Stimulated activated CD4-positive, alpha-beta T cell treated with anti-CD3 and anti-CD28 coated beads, Interleukin-2, amount 100 ng/mL, for 48 hours (primary cell): ENCODE measurements at regions not wholly inside any gene's neighbourhood (a gene's known extent, or its start where the extent isn't known, plus 50 kb on each side); places are given as distances from the start of the nearest gene placed in this dataset.

Experiments used
- DNase-seq, 2 donors: peaks; one replicate each; pipeline ENCODE4 v3.0.0-alpha.2; 2020

- DNase-seq, result no peak
Observed at GRCh38 chr11:91800208-91800914, 424.3 kb upstream of the FAT3 start.

DNA sequence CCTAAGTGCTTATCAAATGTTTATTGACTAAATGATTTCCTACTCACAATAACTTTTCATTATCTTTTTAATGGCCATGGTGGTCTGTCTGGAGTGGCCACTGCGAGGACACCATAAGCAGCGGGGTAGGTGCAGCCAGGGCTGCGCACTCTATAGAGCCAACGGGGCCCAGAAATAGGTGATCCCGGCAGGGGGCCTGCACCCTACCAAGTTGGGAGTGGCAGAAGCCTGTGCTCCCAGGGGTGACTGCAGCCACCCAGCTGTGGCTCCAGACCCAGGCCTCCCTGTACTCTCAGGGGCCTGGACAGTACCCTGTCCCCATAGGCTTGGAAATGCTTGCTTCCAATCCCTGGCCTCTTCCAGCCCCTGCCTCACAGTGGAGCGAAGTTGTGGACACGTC lies 426.4 kb upstream of the FAT3 start:
- no peak for DNase-seq

GRCh38 chr11:91796999-91797398 lies 427.6 kb upstream of the FAT3 start:
- no peak for DNase-seq

DNA sequence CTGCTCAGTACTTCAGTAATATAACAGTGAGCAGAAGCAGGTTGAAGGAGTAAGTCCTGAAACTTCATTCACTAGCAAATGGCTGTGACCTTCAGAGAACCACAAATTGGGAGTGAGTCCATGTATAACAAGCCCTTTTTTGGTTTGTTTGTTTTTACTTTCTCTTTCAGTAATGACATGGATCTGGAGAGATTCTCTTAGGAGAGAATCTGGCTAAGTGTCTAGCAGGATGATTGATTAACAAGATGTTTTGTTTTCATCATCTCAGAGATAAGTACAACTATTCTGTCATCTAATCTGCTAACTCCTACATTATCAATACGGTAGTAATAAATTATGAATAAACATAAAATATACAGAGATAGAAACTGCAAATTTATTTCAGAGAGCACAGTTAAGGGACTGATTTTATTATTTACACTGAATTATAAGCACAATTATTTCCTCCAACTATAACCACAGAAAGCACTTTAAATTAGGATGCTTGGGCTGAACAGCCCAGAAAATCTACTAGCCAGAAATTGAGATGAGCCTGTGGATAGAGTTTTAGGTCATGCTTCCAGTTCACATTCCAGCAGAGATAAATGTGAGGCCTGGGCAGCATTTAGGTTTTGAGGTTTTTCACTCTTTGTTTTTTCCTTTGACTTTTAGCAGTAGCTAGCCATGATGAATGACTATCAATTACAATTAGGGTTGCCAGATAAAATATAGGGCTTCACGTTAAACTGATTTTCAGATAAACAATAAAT lies 429.3 kb upstream of the FAT3 start:
- DNase-seq, result no peak

GRCh38 chr11:91794146-91794545 lies 430.5 kb upstream of the FAT3 start:
- no peak for DNase-seq

DNA sequence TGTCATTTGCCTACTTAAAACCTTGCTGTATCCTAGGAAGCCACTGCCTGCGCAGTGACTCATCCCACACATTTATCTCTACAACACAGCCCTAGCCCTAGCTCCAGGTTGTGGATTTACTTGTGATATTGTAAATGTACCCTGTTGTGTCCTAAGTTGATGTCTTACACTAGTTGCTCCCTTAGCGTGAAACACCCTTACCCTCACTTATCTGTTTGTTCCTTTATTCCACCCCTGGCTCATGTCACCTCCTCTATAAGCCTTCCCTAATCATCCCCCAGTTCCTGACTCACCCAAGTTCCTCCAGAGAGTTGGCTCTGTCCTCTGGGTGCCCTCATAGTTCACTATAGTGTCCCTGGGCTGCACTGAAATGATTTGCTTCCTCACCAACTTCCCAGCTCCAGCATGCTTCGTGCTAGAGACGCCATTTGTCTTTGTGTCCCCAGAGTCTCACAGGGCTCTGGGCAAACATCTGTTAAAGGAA lies 431.8 kb upstream of the FAT3 start:
- no peak for DNase-seq

GRCh38 chr11:91791171-91791468 lies 433.5 kb upstream of the FAT3 start:
- DNase-seq, result no peak

- no peak for DNase-seq
Observed at GRCh38 chr11:91790346-91791170, 434.1 kb upstream of the FAT3 start.

- DNase-seq, result no peak
Observed at GRCh38 chr11:91788764-91789163, 435.9 kb upstream of the FAT3 start.

- no peak for DNase-seq
Observed at GRCh38 chr11:91786097-91786496, 438.5 kb upstream of the FAT3 start.

GRCh38 chr11:91783173-91783572 lies 441.4 kb upstream of the FAT3 start:
- no peak for DNase-seq

GRCh38 chr11:91778758-91779157 lies 445.9 kb upstream of the FAT3 start:
- DNase-seq, result no peak

DNA sequence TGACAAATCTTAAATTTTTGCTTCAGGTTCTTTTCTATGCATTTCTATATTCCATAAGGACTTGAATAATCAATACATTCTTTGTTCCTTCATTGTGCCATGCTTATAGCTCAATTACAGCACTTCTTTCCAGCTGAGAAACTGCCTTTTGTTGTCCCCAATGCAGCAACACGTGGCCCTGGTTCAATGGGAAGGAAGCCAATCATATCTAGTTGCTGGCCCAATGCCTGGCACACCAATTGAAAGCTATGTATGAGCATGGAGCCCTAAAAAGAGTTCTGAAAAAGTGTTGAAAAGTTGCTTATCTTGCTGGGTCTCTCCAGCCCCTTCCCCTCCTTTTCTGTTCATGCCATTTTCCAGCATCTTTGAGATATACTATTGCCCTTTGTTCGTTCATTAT lies 448.0 kb upstream of the FAT3 start:
- DNase-seq, result no peak

- no peak for DNase-seq
Observed at GRCh38 chr11:91773090-91773489, 451.5 kb upstream of the FAT3 start.

DNA sequence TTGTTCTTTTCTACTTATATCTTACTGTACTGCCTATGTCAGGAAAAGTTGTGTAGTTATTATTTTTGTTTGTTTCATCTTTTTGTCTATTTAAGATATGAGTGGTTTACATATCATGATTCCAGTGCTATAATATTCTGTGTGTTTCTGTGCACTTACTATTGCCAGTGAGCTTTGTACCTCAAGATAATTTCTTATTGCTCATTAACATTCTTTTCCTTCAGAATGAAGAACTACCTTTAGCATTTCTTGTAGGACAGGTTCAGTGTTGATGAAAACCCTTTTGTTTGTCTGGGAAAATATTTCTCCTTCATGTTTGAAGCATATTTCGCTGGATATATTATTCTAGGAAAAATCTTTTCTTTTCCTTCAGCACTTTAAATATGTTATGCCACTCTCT lies 452.7 kb upstream of the FAT3 start:
- DNase-seq, result no peak

DNA sequence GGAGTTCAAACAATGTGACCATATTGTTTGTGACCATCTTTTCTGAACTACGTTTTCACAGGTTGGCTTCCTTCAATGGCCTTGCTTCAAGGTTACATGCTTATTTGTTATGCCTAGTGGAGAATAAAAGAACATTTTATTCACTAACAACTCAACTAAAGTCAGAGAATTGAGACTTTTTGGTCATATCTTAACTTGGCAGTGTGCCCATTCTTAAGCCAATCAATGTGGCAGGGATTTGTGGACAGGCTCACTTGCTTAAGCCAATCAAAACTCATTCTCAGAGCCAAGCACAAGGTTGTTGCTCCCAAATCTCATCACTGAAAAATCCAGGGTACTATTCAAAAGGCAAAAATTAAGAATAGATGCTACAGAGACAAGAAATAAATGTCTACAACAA lies 455.8 kb upstream of the FAT3 start:
- no peak for DNase-seq

- no peak for DNase-seq
Observed at GRCh38 chr11:91763331-91763730, 461.3 kb upstream of the FAT3 start.

DNA sequence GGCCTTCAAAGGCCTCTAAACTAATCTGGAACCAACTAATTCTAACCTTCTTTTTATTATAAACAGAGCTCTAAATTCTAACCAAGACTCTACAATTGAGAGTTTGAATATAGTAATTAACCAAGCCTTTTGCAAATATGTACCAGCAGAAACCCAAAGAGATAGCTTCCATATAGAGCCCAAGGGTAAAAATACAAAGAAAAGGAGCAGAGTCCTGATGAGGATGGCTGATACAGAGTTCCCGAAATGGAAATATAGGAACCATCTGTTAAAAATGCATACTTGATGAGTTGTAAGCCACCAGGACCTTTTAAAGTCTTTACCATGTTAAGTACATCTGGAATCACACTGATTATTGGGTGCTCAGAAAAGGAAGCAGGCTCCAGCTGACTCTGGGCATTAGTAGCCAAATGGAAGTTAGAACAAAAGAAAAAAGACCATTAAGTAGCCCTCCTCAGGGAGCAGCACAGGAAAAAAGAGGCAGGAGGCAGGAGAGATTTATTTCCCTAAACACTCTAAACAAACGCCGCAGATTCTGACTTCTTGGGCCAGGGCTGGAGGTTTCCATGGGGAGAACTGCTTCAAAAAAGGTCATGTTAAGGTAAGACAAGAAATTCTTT lies 463.1 kb upstream of the FAT3 start:
- no peak for DNase-seq

- no peak for DNase-seq
Observed at GRCh38 chr11:91756829-91757480, 467.7 kb upstream of the FAT3 start.

DNA sequence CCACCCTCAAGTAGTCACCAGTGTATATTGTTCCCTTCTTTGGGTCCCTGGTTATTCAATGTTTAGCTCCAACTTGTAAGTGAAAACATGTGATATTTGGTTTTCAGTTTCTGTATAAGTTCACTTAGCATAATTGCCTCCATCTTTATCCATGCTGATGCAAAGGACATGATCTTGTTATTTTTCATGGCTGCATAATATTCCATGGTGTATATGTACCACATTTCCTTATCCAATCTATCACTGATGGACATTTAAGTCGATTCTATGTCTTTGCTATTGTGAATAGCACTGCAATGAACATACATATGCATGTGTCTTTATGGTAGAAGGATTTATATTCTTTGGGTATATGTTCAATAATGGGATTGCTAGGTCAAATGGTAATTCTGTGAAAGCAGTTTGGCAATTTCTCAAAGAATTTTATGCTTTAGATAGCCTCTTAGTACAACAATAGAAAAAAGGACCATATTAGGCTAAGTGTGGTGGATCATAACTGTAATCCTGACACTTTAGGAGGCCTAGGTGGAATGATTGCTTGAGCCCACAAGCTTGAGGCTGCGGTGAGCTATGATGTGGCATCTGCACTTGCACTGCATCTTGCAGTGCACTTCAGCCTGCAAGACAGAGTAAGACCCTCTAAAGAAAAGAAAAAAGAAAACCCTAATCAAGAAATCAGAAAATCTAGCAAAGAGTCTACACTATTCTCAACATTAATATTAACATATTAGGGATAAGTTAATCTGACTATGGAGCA lies 468.5 kb upstream of the FAT3 start:
- no peak for DNase-seq

DNA sequence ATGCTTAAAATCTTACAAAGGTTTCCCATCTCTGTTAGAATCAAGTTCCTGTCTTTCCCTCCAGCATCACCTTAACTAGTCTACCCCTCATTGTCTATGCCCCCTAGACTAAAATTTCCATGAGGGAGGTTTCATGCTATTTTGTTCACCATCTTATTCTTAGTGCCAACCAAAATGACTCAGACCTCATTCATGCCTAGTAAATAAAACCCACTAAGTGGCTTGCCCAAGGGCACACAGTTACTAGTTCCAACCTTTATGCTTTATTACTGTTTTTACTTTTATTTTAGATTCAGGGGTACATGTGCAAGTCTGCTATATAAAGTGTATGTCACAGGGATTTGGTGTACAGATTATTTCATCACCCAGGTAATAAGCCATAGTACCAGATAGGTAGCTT lies 469.1 kb upstream of the FAT3 start:
- DNase-seq, result no peak

DNA sequence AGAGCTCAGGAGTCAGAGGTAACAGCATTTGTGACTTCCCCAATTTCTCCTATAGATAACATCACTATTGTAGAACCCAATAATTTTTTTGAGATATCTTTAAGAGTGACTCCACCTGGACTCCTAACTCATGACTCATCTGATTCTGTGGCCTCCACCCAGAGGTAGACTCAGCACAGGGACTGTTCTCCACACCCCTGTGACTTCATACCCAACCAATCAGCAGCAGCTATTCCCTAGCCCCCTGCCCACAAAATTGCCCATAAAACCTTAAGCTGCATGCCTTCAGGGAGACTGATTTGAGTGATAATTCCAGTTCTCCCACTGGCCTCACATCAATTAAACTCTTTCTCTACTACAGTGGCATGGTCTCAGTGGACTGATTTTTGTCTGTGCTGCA lies 475.4 kb upstream of the FAT3 start:
- no peak for DNase-seq
